ENCODE measurements at regions not wholly inside any gene's neighbourhood (a gene's known extent, or its start where the extent isn't known, plus 50 kb on each side); places are given as distances from the start of the nearest gene placed in this dataset.

- Histone ChIP-seq H3K4me1 (ENCODE audit: insufficient read depth, low read length) (no peaks in the 10 kb centered on the region), H3K4me3 (ENCODE audit: low read length) (no peak overlapping the region), H2AFZ (ENCODE audit: low read length) (no peak overlapping the region), H3K27me3 (ENCODE audit: low read length) (no peaks in the 10 kb centered on the region), H3K9me2 (replicated peaks; ENCODE audit: low read length) (no peaks in the 10 kb centered on the region), H3K4me2 (ENCODE audit: low read length) (no peak overlapping the region), H3F3A (ENCODE audit: low read length, unreplicated experiment) (no peaks in the 10 kb centered on the region), H3K9me3 (ENCODE audit: low read length) (no peaks in the 10 kb centered on the region), H3K79me2 (ENCODE audit: low read length) (no peaks in the 10 kb centered on the region), H3K9ac (ENCODE audit: low read length) (no peak overlapping the region), H3K36me3 (ENCODE audit: low read depth, low read length) (no peaks in the 10 kb centered on the region), H4K20me1 (ENCODE audit: low read length) (no peaks in the 10 kb centered on the region), H3K27ac (ENCODE audit: low read length) (no peak overlapping the region)
- intact Hi-C loops (cut with micrococcal nuclease) = no loop called here
- DNase-seq (no peak), ATAC-seq (no peak)
- TF ChIP-seq CTCF (conservative IDR thresholded peaks at IDR 0.05; ENCODE audit: low read depth, low read length) (no peak), EZH2 (IDR thresholded peaks at IDR 0.05; ENCODE audit: low read length, unreplicated experiment) (no peak), EZH2phosphoT487 (IDR thresholded peaks at IDR 0.05; ENCODE audit: borderline replicate concordance, low read length) (no peak)
- POLR2A ChIA-PET (ENCODE audit: unreplicated experiment) = no interaction called here
- no TSS peak for BruUV-seq (replicated peaks)
- CTCF ChIA-PET = no interaction called here
Observed at GRCh38 chr16:60484901-60485300, 1551.3 kb downstream of the CDH8 start.

- TF ChIP-seq EZH2phosphoT487 (IDR thresholded peaks at IDR 0.05; ENCODE audit: borderline replicate concordance, low read length) (no peak), EZH2 (IDR thresholded peaks at IDR 0.05; ENCODE audit: low read length, unreplicated experiment) (no peak), CTCF (conservative IDR thresholded peaks at IDR 0.05; ENCODE audit: low read depth, low read length) (no peak)
- POLR2A ChIA-PET (ENCODE audit: unreplicated experiment) = no interaction called here
- H3F3A ChIP-seq (ENCODE audit: low read length, unreplicated experiment) = no peaks in the 10 kb centered on the region
- H3K4me1 ChIP-seq (ENCODE audit: insufficient read depth, low read length) = no peaks in the 10 kb centered on the region
- ATAC-seq = no peak
- no peak overlapping the region for H3K27ac ChIP-seq (ENCODE audit: low read length)
- H3K9ac ChIP-seq (ENCODE audit: low read length) = no peak overlapping the region
- intact Hi-C loops (cut with micrococcal nuclease) = no loop called here
- no peaks in the 10 kb centered on the region for H3K36me3 ChIP-seq (ENCODE audit: low read depth, low read length)
- DNase-seq = no peak
- no peaks in the 10 kb centered on the region for H4K20me1 ChIP-seq (ENCODE audit: low read length)
- no peak overlapping the region for H2AFZ ChIP-seq (ENCODE audit: low read length)
- H3K27me3 ChIP-seq (ENCODE audit: low read length) = no peaks in the 10 kb centered on the region
- no peak overlapping the region for H3K4me3 ChIP-seq (ENCODE audit: low read length)
- H3K79me2 ChIP-seq (ENCODE audit: low read length) = no peaks in the 10 kb centered on the region
- CTCF ChIA-PET = no interaction called here
- no TSS peak for BruUV-seq (replicated peaks)
- H3K4me2 ChIP-seq (ENCODE audit: low read length) = no peak overlapping the region
- H3K9me3 ChIP-seq (ENCODE audit: low read length) = no peaks in the 10 kb centered on the region
- no peaks in the 10 kb centered on the region for H3K9me2 ChIP-seq (replicated peaks; ENCODE audit: low read length)
Observed at GRCh38 chr16:60481591-60481990, 1554.6 kb downstream of the CDH8 start.

- Histone ChIP-seq H3K27me3 (ENCODE audit: low read length) (no peaks in the 10 kb centered on the region), H3K4me1 (ENCODE audit: insufficient read depth, low read length) (no peaks in the 10 kb centered on the region), H3K9me3 (ENCODE audit: low read length) (no peaks in the 10 kb centered on the region), H3K4me3 (ENCODE audit: low read length) (no peak overlapping the region), H3K27ac (ENCODE audit: low read length) (no peak overlapping the region), H3F3A (ENCODE audit: low read length, unreplicated experiment) (no peaks in the 10 kb centered on the region), H3K79me2 (ENCODE audit: low read length) (no peaks in the 10 kb centered on the region), H4K20me1 (ENCODE audit: low read length) (no peaks in the 10 kb centered on the region), H3K9ac (ENCODE audit: low read length) (no peak overlapping the region), H3K4me2 (ENCODE audit: low read length) (no peak overlapping the region), H3K36me3 (ENCODE audit: low read depth, low read length) (no peaks in the 10 kb centered on the region), H3K9me2 (replicated peaks; ENCODE audit: low read length) (no peaks in the 10 kb centered on the region), H2AFZ (ENCODE audit: low read length) (no peak overlapping the region)
- DNase-seq (no peak), ATAC-seq (no peak)
- TF ChIP-seq EZH2 (IDR thresholded peaks at IDR 0.05; ENCODE audit: low read length, unreplicated experiment) (no peak), EZH2phosphoT487 (IDR thresholded peaks at IDR 0.05; ENCODE audit: borderline replicate concordance, low read length) (no peak)
- POLR2A ChIA-PET (ENCODE audit: unreplicated experiment) = no interaction called here
- no TSS peak for BruUV-seq (replicated peaks)
- CTCF ChIA-PET = no interaction called here
- intact Hi-C loops (cut with micrococcal nuclease) = no loop called here
Observed at GRCh38 chr16:60478810-60479209, 1557.4 kb downstream of the CDH8 start.

Data from PC-3 (cell line).